PFSK-1 (cell line): ENCODE measurements at regions not wholly inside any gene's neighbourhood (a gene's known extent, or its start where the extent isn't known, plus 50 kb on each side); places are given as distances from the start of the nearest gene placed in this dataset.

Experiments
- POLR2AphosphoS5 ChIP-seq: IDR thresholded peaks from 2 replicates; pipeline ENCODE4 v1.6.1; 2012; ENCODE audit warnings: low read depth, mild to moderate bottlenecking, control low read depth, low read length, moderate library complexity
- SIN3A ChIP-seq: IDR thresholded peaks from 2 replicates; pipeline ENCODE4 v1.6.1; 2012; ENCODE audit warnings: mild to moderate bottlenecking, low read length, moderate library complexity, borderline replicate concordance; ENCODE audit not compliant: insufficient read depth
- TF ChIP-seq, protein P1 (sequence below), 2 experiments: IDR thresholded peaks; 2 replicates each; pipeline versions ENCODE4 v1.6.1 to v1.8.0; 2011 to 2012; ENCODE audit warnings: low read depth in 2 of 2, low read length in 2 of 2, control low read depth in 1 of 2, inconsistent platforms in 1 of 2, mild to moderate bottlenecking in 1 of 2, moderate library complexity in 1 of 2; ENCODE audit not compliant: insufficient read depth in 1 of 2

DNA sequence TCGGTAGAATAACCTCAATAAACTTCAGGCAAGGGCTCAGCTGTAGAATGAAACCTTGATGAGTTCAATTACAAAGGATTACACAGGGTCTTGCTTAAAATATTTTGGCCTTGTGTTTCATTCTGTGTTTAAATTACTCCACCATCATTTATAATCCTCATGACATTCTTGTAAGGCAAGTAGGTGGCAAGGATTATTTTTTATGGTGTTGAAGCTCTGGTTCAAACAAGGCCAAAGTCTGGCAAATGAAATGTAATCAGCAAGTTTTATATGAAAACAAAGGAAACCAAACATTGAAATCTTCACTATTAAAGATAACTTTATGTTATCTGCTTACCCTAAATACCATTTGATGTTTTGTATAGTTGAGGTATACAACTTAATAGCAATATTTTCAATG, 221.3 kb upstream of the HES1 start:
- TF ChIP-seq, protein P1, sequence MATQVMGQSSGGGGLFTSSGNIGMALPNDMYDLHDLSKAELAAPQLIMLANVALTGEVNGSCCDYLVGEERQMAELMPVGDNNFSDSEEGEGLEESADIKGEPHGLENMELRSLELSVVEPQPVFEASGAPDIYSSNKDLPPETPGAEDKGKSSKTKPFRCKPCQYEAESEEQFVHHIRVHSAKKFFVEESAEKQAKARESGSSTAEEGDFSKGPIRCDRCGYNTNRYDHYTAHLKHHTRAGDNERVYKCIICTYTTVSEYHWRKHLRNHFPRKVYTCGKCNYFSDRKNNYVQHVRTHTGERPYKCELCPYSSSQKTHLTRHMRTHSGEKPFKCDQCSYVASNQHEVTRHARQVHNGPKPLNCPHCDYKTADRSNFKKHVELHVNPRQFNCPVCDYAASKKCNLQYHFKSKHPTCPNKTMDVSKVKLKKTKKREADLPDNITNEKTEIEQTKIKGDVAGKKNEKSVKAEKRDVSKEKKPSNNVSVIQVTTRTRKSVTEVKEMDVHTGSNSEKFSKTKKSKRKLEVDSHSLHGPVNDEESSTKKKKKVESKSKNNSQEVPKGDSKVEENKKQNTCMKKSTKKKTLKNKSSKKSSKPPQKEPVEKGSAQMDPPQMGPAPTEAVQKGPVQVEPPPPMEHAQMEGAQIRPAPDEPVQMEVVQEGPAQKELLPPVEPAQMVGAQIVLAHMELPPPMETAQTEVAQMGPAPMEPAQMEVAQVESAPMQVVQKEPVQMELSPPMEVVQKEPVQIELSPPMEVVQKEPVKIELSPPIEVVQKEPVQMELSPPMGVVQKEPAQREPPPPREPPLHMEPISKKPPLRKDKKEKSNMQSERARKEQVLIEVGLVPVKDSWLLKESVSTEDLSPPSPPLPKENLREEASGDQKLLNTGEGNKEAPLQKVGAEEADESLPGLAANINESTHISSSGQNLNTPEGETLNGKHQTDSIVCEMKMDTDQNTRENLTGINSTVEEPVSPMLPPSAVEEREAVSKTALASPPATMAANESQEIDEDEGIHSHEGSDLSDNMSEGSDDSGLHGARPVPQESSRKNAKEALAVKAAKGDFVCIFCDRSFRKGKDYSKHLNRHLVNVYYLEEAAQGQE (IDR thresholded peaks at IDR 0.05; ENCODE audit: insufficient read depth in 1 of 2, low read depth in 2 of 2, low read length in 2 of 2) = no peak
- TF ChIP-seq POLR2AphosphoS5 = no peak
- no peak for TF ChIP-seq SIN3A
